Astrocyte (in vitro differentiated cells and primary cell): ENCODE measurements at regions not wholly inside any gene's neighbourhood (a gene's known extent, or its start where the extent isn't known, plus 50 kb on each side); places are given as distances from the start of the nearest gene placed in this dataset.

Experiments used
- DNase-seq: peaks from one replicate; pipeline ENCODE4 v3.0.0-alpha.2; 2010; ENCODE audit warnings: low read depth
- FAIRE-seq: peaks from 2 replicates; lab custom pipeline; 2011; peaks lifted over from hg19 to GRCh38; lab: Jason Lieb, UNC
- H2AFZ ChIP-seq: 2 replicates; pipeline ENCODE4 v1.6.0; 2012; ENCODE audit warnings: low read depth, low read length, inconsistent platforms
- H3K27ac ChIP-seq: 2 replicates; pipeline ENCODE4 v1.5.1; 2011; ENCODE audit warnings: low read depth, low read length, inconsistent platforms
- H3K27me3 ChIP-seq: 2 replicates; pipeline ENCODE4 v1.6.0; 2011; ENCODE audit warnings: low read length, inconsistent platforms; ENCODE audit not compliant: insufficient read depth
- H3K36me3 ChIP-seq: 2 replicates; pipeline ENCODE4 v1.5.1; 2011; ENCODE audit warnings: low read length, inconsistent platforms; ENCODE audit not compliant: insufficient read depth
- H3K4me1 ChIP-seq: 2 replicates; pipeline ENCODE4 v1.5.1; 2011; ENCODE audit warnings: low read length, inconsistent platforms; ENCODE audit not compliant: insufficient read depth
- H3K4me2 ChIP-seq: 2 replicates; pipeline ENCODE4 v1.6.0; 2012; ENCODE audit warnings: low read length, inconsistent platforms
- H3K4me3 ChIP-seq: 2 replicates; pipeline ENCODE4 v1.5.1; 2011; ENCODE audit warnings: low read depth, mild to moderate bottlenecking, low read length, inconsistent platforms; ENCODE audit not compliant: insufficient read depth
- H3K79me2 ChIP-seq: 2 replicates; pipeline ENCODE4 v1.6.0; 2012; ENCODE audit warnings: mild to moderate bottlenecking, low read length, inconsistent platforms; ENCODE audit not compliant: insufficient read depth
- H3K9ac ChIP-seq: 2 replicates; pipeline ENCODE4 v1.6.0; 2012; ENCODE audit warnings: mild to moderate bottlenecking, low read length, inconsistent platforms
- H3K9me3 ChIP-seq: 2 replicates; pipeline ENCODE4 v1.5.1; 2012; ENCODE audit warnings: low read depth, mild to moderate bottlenecking, low read length, inconsistent platforms; ENCODE audit not compliant: insufficient read depth
- H4K20me1 ChIP-seq: 2 replicates; pipeline ENCODE4 v1.6.0; 2012; ENCODE audit warnings: low read length, inconsistent platforms; ENCODE audit not compliant: insufficient read depth
- H3K27ac Mint-ChIP-seq: one replicate; pipeline ENCODE4 v1.8.0; 2021; ENCODE audit warnings: mild to moderate bottlenecking, mixed read lengths; ENCODE audit not compliant: unreplicated experiment
- H3K27me3 Mint-ChIP-seq: one replicate; pipeline ENCODE4 v1.8.0; 2021; ENCODE audit warnings: low read depth, mixed read lengths; ENCODE audit not compliant: unreplicated experiment
- H3K36me3 Mint-ChIP-seq: one replicate; pipeline ENCODE4 v1.8.0; 2021; ENCODE audit warnings: low read depth, mixed read lengths; ENCODE audit not compliant: unreplicated experiment
- H3K4me1 Mint-ChIP-seq: one replicate; pipeline ENCODE4 v1.8.0; 2021; ENCODE audit warnings: low read depth, mixed read lengths; ENCODE audit not compliant: unreplicated experiment
- H3K4me3 Mint-ChIP-seq: one replicate; pipeline ENCODE4 v1.8.0; 2021; ENCODE audit warnings: mild to moderate bottlenecking, moderate library complexity, mixed read lengths; ENCODE audit not compliant: unreplicated experiment
- H3K9me3 Mint-ChIP-seq: one replicate; pipeline ENCODE4 v1.8.0; 2021; ENCODE audit warnings: mild to moderate bottlenecking, mixed read lengths; ENCODE audit not compliant: unreplicated experiment
- EZH2 ChIP-seq: IDR thresholded peaks from 2 replicates; pipeline ENCODE4 v1.6.1; 2012; ENCODE audit warnings: mild to moderate bottlenecking, low read length, inconsistent platforms; ENCODE audit not compliant: insufficient read depth
- TF ChIP-seq, protein P1 (sequence below): IDR thresholded peaks from 2 replicates; pipeline ENCODE4 v1.5.1; 2011; ENCODE audit warnings: low read depth, mild to moderate bottlenecking, inconsistent platforms, low read length, moderate library complexity; ENCODE audit not compliant: insufficient read depth

DNA sequence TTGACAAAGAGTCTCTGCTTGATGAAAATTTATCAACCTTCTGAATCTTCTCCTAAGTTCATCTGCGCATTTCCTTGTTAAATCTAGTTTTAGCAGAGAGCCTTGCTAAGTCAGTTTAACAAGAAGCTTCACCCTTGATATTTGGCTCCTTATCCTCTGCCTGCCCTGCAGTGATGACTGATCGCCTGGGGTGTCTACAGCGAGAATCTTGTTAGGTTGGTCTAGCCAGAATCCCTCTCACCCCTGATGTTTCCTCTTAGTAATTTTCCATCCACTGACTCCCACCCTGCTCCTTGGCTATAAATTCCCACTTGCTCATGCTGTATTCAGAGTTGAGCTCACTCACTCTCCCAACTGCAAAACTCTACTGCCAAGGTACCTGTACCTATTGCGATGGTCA is 114.1 kb downstream of the TENT5A start:
- no peaks in the 10 kb centered on the region for H3K36me3 Mint-ChIP-seq
- H3K4me1 Mint-ChIP-seq, result peaks cover 9% of the 10 kb centered on the region
- no peaks in the 10 kb centered on the region for H3K79me2 ChIP-seq
- no peak overlapping the region for H3K4me3 ChIP-seq
- H3K27me3 Mint-ChIP-seq, result no peaks in the 10 kb centered on the region
- H3K4me3 Mint-ChIP-seq, result no peak overlapping the region
- no peak overlapping the region for H3K27ac ChIP-seq
- FAIRE-seq (no peak), DNase-seq (no peak)
- H3K27me3 ChIP-seq, result no peaks in the 10 kb centered on the region
- H3K27ac Mint-ChIP-seq, result no peak overlapping the region
- H3K4me1 ChIP-seq, result no peaks in the 10 kb centered on the region
- H3K9me3 ChIP-seq, result peaks cover 4% of the 10 kb centered on the region
- no peaks in the 10 kb centered on the region for H3K9me3 Mint-ChIP-seq
- no peak for TF ChIP-seq EZH2
- TF ChIP-seq, protein P1, sequence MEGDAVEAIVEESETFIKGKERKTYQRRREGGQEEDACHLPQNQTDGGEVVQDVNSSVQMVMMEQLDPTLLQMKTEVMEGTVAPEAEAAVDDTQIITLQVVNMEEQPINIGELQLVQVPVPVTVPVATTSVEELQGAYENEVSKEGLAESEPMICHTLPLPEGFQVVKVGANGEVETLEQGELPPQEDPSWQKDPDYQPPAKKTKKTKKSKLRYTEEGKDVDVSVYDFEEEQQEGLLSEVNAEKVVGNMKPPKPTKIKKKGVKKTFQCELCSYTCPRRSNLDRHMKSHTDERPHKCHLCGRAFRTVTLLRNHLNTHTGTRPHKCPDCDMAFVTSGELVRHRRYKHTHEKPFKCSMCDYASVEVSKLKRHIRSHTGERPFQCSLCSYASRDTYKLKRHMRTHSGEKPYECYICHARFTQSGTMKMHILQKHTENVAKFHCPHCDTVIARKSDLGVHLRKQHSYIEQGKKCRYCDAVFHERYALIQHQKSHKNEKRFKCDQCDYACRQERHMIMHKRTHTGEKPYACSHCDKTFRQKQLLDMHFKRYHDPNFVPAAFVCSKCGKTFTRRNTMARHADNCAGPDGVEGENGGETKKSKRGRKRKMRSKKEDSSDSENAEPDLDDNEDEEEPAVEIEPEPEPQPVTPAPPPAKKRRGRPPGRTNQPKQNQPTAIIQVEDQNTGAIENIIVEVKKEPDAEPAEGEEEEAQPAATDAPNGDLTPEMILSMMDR, result no peak
- no peak overlapping the region for H3K9ac ChIP-seq
- no peaks in the 10 kb centered on the region for H3K36me3 ChIP-seq
- no peak overlapping the region for H3K4me2 ChIP-seq
- H4K20me1 ChIP-seq, result no peaks in the 10 kb centered on the region
- no peak overlapping the region for H2AFZ ChIP-seq

DNA sequence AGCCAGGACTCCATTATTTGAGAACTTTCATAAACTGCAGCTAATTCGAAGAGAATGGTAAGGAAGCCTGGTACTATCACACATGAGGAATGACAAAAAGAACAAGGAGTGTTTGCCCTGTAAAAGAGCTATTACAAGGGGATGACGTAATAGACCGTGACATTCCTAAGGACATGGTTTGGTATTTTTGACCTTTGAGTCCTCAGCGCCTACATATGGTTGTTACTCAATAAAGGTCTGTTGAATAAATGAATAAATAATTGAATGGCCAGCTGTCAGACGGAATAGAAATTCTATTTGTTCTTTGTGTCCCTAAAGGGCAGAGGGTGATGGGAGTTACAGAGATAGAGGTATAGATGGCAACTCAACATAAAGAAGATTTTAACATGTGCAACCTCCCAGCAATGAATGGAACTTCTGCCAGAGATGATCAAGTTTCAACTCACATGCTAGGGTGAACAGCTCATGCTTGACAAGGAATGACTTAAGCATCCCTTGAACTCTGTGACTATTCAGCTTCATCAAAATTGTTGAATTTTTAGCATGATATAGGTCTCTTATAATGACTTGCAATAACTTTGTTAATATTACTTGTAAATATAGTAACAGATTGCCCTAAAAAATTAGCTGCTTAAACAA is 115.4 kb downstream of the TENT5A start:
- Histone ChIP-seq H3K9me3 (no peaks in the 10 kb centered on the region), H4K20me1 (no peaks in the 10 kb centered on the region), H3K4me3 (no peak overlapping the region), H3K27ac (no peak overlapping the region), H3K9ac (no peak overlapping the region), H3K27me3 (no peaks in the 10 kb centered on the region), H2AFZ (no peak overlapping the region), H3K4me1 (no peaks in the 10 kb centered on the region), H3K79me2 (no peaks in the 10 kb centered on the region), H3K36me3 (no peaks in the 10 kb centered on the region), H3K4me2 (no peak overlapping the region)
- no peaks in the 10 kb centered on the region for H3K27me3 Mint-ChIP-seq
- no peak for FAIRE-seq
- H3K4me3 Mint-ChIP-seq, result no peak overlapping the region
- peak; percentile 21 for DNase-seq
- H3K36me3 Mint-ChIP-seq, result no peaks in the 10 kb centered on the region
- H3K4me1 Mint-ChIP-seq, result peaks cover 9% of the 10 kb centered on the region
- H3K9me3 Mint-ChIP-seq, result no peaks in the 10 kb centered on the region
- H3K27ac Mint-ChIP-seq, result no peak overlapping the region
- TF ChIP-seq, protein P1, result no peak
- TF ChIP-seq EZH2, result no peak

DNA sequence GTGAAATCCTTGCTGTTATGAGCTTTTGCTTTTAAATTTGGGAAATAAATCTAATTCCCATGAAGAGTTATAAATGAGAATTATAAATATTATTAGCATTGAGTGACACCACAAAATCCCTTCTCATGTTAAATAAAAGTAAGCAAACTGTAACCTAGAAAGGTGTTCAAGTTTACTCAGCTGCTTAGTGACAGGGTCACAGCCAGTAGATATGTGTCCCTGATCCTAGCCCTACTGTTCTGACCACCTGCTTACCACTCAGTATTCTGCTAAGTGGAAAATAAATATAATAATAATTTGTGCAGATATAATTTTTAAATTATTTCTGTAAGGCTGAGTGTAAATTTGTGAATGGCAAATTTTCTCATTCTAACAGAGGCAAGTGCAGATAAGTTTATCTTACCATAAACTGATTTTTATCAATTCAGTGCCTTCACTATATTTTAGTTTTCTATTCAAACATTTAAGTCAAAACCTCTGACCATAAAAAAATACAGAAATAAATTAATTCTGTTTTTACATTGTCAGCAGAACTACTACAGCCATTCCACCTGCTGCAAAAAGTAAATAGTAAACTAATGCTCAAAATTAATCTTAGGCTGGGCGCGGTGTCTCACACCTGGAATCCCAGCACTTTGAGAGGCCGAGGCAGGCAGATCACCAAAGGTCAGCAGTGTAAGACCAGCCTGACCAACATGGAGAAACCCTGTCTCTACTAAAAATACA is 118.2 kb downstream of the TENT5A start:
- Mint-ChIP-seq H3K4me3 (no peak overlapping the region), H3K9me3 (peaks cover 4% of the 10 kb centered on the region), H3K36me3 (no peaks in the 10 kb centered on the region), H3K4me1 (peaks cover 9% of the 10 kb centered on the region), H3K27ac (no peak overlapping the region), H3K27me3 (no peaks in the 10 kb centered on the region)
- Histone ChIP-seq H4K20me1 (no peaks in the 10 kb centered on the region), H3K4me3 (no peak overlapping the region), H3K79me2 (no peaks in the 10 kb centered on the region), H3K9me3 (no peaks in the 10 kb centered on the region), H3K27me3 (no peaks in the 10 kb centered on the region), H3K4me2 (no peak overlapping the region), H3K36me3 (no peaks in the 10 kb centered on the region), H2AFZ (no peak overlapping the region), H3K4me1 (no peaks in the 10 kb centered on the region), H3K9ac (no peak overlapping the region), H3K27ac (no peak overlapping the region)
- TF ChIP-seq, protein P1, result no peak
- TF ChIP-seq EZH2, result no peak
- no peak for FAIRE-seq
- no peak for DNase-seq
